Activated T-helper 1 cell treated with Interleukin-2 at 50 U/mL for 16 hours (primary cell): ENCODE measurements at regions not wholly inside any gene's neighbourhood (a gene's known extent, or its start where the extent isn't known, plus 50 kb on each side); places are given as distances from the start of the nearest gene placed in this dataset.
"Not testable (repeated sequence)": the region's sequence is repeated elsewhere in the genome, so short reads cannot be mapped to it uniquely, and the experiment has no call there.

Source experiments
- DNase-seq: peaks from one replicate; pipeline ENCODE4 v3.0.0-alpha.2; 2020; ENCODE audit warnings: low read depth

DNA sequence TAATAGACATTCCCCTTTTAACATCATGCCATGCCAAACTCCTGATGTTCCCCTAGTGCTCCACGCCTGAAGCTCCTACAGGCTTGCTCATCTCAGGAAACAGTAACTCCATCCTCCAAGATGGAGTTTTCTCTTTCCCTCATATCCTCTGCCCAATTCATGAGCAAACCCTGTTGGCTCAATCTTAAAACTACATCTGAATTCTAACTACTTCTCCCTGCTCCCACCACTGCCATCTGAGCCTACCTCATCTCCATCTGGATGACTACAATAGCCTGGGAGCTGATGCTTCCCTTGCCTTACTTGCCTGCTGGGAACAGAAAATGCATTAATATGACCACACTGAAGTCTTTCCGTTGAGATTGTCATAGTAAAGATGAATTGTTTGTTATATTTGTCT lies 271.7 kb upstream of the MKLN1 start:
- DNase-seq, result no peak

GRCh38 chr7:131057015-131057793 lies 270.5 kb upstream of the MKLN1 start:
- no peak for DNase-seq

GRCh38 chr7:131057794-131058070 lies 269.9 kb upstream of the MKLN1 start:
- DNase-seq, result no peak

DNA sequence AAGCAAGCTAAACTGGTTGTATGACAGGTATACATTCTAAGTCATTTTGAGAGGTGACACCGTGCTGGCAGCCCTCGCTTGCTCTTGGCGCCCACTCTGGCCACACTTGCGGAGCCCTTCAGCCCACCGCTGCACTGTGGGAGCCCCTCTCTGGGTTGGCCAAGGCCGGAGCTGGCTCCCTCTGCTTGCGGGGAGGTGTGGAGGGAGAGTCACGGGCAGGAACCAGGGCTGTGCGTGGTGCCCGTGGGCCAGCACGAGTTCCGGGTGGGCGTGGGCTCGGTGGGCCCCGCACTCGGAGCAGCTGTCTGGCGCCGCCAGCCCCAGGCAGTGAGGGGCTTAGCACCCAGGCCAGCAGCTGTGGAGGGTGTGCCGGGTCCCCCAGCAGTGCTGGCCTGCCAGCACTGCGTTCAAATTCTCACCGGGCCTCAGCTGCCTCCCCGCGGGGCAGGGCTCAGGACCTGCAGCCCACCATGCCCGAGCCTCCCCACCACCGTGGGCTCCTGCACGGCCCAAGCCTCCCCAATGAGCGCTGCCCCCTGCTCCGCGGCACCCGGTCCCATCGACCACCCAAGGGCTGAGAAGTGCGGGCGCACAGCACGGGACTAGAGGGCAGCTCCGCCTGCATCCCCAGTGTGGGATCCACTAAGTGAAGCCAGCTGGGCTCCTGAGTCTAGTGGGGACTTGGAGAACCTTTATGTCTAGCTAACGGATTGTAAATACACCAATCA lies 269.0 kb upstream of the MKLN1 start:
- not testable (repeated sequence) for DNase-seq

GRCh38 chr7:131059401-131059800 lies 268.3 kb upstream of the MKLN1 start:
- DNase-seq, result not testable (repeated sequence)

DNA sequence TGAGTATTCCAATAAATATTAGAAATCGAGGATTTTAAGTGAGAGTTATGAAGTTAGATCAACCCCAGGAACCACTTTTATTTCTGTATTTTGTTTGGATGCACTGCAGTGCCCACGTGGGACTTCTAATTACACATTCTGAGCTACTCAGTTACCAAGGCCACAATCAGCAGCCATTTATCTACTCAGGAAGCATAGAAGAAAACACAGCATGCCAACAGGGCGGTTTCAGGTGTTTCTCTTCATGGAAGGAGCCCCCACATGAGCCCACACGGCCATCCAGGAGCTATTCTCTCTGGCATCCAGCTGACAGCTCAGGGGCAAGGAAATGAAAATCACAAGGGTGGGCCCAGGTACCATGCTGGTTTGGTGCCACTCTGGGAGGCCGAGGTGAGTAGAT lies 266.5 kb upstream of the MKLN1 start:
- DNase-seq, result no peak

DNA sequence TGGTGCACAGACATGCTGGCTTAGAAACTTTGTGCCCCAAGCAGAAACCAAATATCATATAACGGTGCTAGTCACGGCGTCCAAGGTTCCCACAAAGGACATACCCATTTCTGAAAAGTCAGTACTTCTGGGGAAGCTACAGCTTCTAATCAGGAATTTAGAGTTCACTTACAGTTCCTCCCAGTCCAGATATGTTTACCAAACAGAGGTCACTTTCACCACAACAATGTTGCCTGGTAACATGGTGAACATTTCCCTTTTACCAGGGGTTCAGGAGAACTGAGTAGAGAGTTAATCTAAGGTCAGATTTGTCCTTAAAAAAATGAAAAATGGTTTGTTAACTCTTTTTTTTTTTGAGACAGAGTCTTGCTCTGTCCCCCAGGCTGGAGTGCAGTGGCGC lies 265.9 kb upstream of the MKLN1 start:
- no peak for DNase-seq

DNA sequence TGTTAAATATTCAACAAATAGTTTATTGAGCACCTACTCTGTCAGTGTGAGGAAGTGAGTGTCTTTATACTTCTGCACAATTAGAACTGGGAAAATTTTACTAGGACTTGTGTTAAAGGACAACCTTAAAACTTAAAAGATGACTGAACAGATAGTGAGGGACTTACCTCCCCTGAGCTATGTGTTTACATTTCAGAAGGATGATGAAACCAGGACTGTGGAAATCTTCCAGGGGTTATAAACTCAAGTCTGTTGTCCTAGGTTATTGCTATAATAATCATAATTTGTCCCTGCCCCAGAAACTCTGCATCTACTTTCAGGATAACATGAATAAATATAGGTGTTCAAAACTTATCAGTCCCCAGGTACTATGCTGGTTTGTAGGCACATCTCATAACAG lies 261.0 kb upstream of the MKLN1 start:
- no peak for DNase-seq

- no peak for DNase-seq
Measured at GRCh38 chr7:131067220-131067619, 260.5 kb upstream of the MKLN1 start.

DNA sequence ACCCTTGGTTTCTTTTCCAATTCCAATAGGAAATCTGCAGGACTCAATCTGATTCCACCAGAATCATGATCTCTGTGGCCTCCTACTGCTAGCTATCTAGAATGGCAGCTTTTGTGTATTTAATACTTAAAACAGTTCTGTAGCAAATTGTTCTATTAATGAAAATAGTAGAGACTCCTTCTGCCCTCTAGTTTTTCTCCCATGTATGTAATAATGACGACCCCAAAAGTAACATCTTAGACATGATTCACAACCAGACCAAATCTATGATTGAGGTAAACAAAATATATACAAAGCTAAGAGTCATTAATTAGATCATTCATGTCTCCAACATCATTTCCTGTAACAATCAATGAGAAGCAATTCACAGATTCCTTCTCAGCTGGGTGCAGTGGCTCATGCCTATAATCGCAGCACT lies 259.1 kb upstream of the MKLN1 start:
- no peak for DNase-seq

GRCh38 chr7:131071786-131072504 lies 255.7 kb upstream of the MKLN1 start:
- no peak for DNase-seq

DNA sequence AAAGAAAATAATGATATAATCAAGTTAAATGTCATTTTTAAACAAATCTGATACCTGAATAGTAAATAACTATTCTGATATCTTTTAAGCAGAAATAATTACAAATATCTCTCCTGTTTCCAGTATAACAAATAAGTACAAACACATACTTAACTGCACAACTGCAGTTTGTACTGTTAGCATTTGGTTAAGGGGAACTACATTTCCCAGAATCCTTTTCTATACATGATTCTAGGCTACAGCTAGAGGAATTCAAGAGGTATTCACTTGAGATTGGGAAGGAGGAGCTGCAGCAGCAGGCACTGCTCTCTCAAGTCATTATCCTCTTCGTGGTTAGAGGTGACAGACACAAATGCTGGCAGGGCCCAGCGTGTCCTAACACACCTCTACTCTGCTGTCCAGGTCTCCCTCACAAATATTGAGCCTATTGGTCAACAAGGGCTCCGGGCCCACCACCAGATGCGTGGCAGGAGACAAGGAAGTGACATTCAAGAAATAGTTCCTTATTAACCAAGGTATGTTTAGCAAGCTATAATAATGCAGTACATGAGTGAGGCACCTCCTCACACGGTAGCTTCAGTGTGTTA lies 255.1 kb upstream of the MKLN1 start:
- no peak for DNase-seq

- DNase-seq, result no peak
Measured at GRCh38 chr7:131074043-131074442, 253.6 kb upstream of the MKLN1 start.

- DNase-seq, result no peak
Measured at GRCh38 chr7:131074585-131074984, 253.1 kb upstream of the MKLN1 start.

GRCh38 chr7:131075406-131075805 lies 252.3 kb upstream of the MKLN1 start:
- no peak for DNase-seq

GRCh38 chr7:131076032-131076431 lies 251.6 kb upstream of the MKLN1 start:
- DNase-seq, result no peak

GRCh38 chr7:131076711-131077181 lies 250.9 kb upstream of the MKLN1 start:
- DNase-seq, result no peak

- no peak for DNase-seq
Measured at GRCh38 chr7:131077735-131078134, 249.9 kb upstream of the MKLN1 start.

GRCh38 chr7:131080754-131081153 lies 246.9 kb upstream of the MKLN1 start:
- DNase-seq, result no peak

DNA sequence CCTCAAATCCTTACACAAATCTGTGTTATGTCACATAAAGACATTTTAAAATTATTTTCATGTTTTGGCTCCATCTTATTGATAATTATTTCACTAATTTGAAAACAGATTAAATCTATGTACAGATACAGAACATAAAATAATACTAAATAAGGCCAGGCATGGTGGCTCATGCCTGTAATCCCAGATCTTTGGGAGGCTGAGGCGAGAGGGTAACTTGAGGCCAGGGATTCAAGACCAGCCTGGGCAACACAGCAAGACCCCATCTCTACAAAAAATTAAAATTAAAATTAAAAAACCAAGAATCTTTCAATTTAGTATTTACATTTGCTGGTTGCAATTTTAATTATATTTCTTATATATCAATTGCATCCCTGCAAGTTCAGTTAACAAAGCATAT lies 246.4 kb upstream of the MKLN1 start:
- no peak for DNase-seq

GRCh38 chr7:131083781-131084180 lies 243.9 kb upstream of the MKLN1 start:
- no peak for DNase-seq

- not testable (repeated sequence) for DNase-seq
Measured at GRCh38 chr7:131084336-131084735, 243.3 kb upstream of the MKLN1 start.
